PC-9 (cell line): ENCODE measurements at regions not wholly inside any gene's neighbourhood (a gene's known extent, or its start where the extent isn't known, plus 50 kb on each side); places are given as distances from the start of the nearest gene placed in this dataset.

ENCODE experiments used
- CTCF ChIP-seq: fragments of 200-600 bp; sonication (generic); conservative IDR thresholded peaks from 2 replicates; pipeline ENCODE4 v1.6.1; 2017; ENCODE audit warnings: mixed run types, antibody characterized with exemption, mild to moderate bottlenecking, moderate library complexity
- EZH2 ChIP-seq: fragments of 200-600 bp; sonication (generic); IDR thresholded peaks from 2 replicates; pipeline ENCODE4 v1.8.0; 2017; ENCODE audit warnings: antibody characterized with exemption, low read depth

DNA sequence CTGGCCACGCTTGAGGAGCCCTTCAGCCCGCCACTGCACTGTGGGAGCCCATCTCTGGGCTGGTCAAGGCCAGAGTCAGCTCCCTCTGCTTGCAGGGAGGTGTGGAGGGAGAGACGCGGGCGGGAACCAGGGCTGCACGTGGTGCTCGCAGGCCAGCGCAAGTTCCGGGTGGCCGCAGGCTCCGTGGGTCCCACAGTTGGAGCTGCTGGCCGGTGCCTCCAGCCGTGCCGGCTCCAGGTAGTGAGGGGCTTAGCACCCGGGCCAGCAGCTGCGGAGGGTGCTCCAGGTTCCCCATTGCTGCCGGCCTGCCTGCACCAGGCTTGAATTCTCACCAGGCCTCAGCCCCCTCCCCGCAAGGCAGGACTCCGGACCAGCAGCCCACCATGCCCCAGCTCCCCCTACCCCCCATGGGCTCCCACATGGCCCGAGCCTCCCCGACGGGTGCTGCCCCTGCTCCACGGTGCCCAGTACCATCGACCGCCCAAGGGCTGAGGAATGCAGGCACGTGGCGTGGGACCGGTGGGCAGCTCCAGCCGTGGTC, 192.8 kb upstream of the IZUMO3 start:
- TF ChIP-seq CTCF (no peak), EZH2 (no peak)
